GM21528 (cell line): ENCODE measurements at regions not wholly inside any gene's neighbourhood (a gene's known extent, or its start where the extent isn't known, plus 50 kb on each side); places are given as distances from the start of the nearest gene placed in this dataset.
"Not testable (repeated sequence)": the region's sequence is repeated elsewhere in the genome, so short reads cannot be mapped to it uniquely, and the experiment has no call there.

Experiments
- ATAC-seq: cut with Tn5 transposase; IDR thresholded peaks from one replicate; pipeline ENCODE4 v1.9.1; 2021; ENCODE audit warnings: mild to moderate bottlenecking, moderate library complexity; ENCODE audit not compliant: unreplicated experiment, low FRiP score

- no peak for ATAC-seq
Observed at GRCh38 chr4:57309658-57310057, 199.5 kb upstream of the IGFBP7 start.

- no peak for ATAC-seq
Observed at GRCh38 chr4:57308301-57308700, 198.1 kb upstream of the IGFBP7 start.

GRCh38 chr4:57305836-57306235 lies 195.7 kb upstream of the IGFBP7 start:
- no peak for ATAC-seq

- no peak for ATAC-seq
Observed at GRCh38 chr4:57303012-57303751, 193.0 kb upstream of the IGFBP7 start.

- ATAC-seq, result not testable (repeated sequence)
Observed at GRCh38 chr4:57300300-57300699, 190.1 kb upstream of the IGFBP7 start.

- no peak for ATAC-seq
Observed at GRCh38 chr4:57291911-57292310, 181.7 kb upstream of the IGFBP7 start.

- no peak for ATAC-seq
Observed at GRCh38 chr4:57287687-57288604, 177.8 kb upstream of the IGFBP7 start.

GRCh38 chr4:57282933-57283310 lies 172.7 kb upstream of the IGFBP7 start:
- no peak for ATAC-seq

- ATAC-seq, result no peak
Observed at GRCh38 chr4:57280481-57280880, 170.3 kb upstream of the IGFBP7 start.

GRCh38 chr4:57278780-57279179 lies 168.6 kb upstream of the IGFBP7 start:
- no peak for ATAC-seq

- ATAC-seq, result no peak
Observed at GRCh38 chr4:57274082-57274481, 163.9 kb upstream of the IGFBP7 start.

GRCh38 chr4:57270346-57270745 lies 160.2 kb upstream of the IGFBP7 start:
- ATAC-seq, result no peak

- no peak for ATAC-seq
Observed at GRCh38 chr4:57265831-57266582, 155.8 kb upstream of the IGFBP7 start.

GRCh38 chr4:57254754-57255153 lies 144.6 kb upstream of the IGFBP7 start:
- ATAC-seq, result no peak

- no peak for ATAC-seq
Observed at GRCh38 chr4:57249083-57249482, 138.9 kb upstream of the IGFBP7 start.

GRCh38 chr4:57243076-57243475 lies 132.9 kb upstream of the IGFBP7 start:
- ATAC-seq, result no peak

GRCh38 chr4:57234252-57234775 lies 124.1 kb upstream of the IGFBP7 start:
- no peak for ATAC-seq

GRCh38 chr4:57233386-57233785 lies 123.2 kb upstream of the IGFBP7 start:
- ATAC-seq, result no peak

GRCh38 chr4:57231781-57232180 lies 121.6 kb upstream of the IGFBP7 start:
- no peak for ATAC-seq

- ATAC-seq, result no peak
Observed at GRCh38 chr4:57220734-57221133, 110.5 kb upstream of the IGFBP7 start.

GRCh38 chr4:57220172-57220571 lies 110.0 kb upstream of the IGFBP7 start:
- no peak for ATAC-seq
